IMR-90 (cell line): ENCODE measurements at regions not wholly inside any gene's neighbourhood (a gene's known extent, or its start where the extent isn't known, plus 50 kb on each side); places are given as distances from the start of the nearest gene placed in this dataset.

ENCODE experiments used
- ATAC-seq: fragments of 200-7000 bp; cut with Tn5 transposase; 2 replicates; pipeline ENCODE4 v1.9.1; 2020; ENCODE audit warnings: low read depth, mild to moderate bottlenecking, moderate library complexity
- BruUV-seq: library from RNA; stranded (reverse); fragments of 400-500 nt; replicated peaks from 2 replicates; lab custom pipeline; 2021; lab: Mats Ljungman, UMichigan
- CTCF ChIA-PET: fragments of 300-600 bp; formaldehyde crosslinking; extraction: SDS; loops from one replicate; lab custom pipeline; 2021; ENCODE audit warnings: antibody characterized with exemption; lab: Yijun Ruan, JAX
- POLR2A ChIA-PET: fragments of 300-600 bp; sonication (Branson Sonifier 250); formaldehyde crosslinking; loops from one replicate; lab custom pipeline; 2022; ENCODE audit warnings: antibody characterized with exemption; ENCODE audit not compliant: unreplicated experiment; lab: Charles Lee
- DNase-seq: peaks from one replicate; pipeline ENCODE4 v3.0.0; 2013
- H2AFZ ChIP-seq: replicated peaks from 2 replicates; pipeline ENCODE3; 2013; ENCODE audit warnings: low read length, mild to moderate bottlenecking; ENCODE audit not compliant: poor library complexity
- H2AK5ac ChIP-seq: 2 replicates; pipeline ENCODE4 v1.6.1; 2013; ENCODE audit warnings: low read depth, low read length, inconsistent platforms
- H2AK9ac ChIP-seq: replicated peaks from 2 replicates; pipeline ENCODE3; 2013; ENCODE audit warnings: mild to moderate bottlenecking, low read depth, low read length, moderate library complexity; ENCODE audit not compliant: poor library complexity
- H2BK120ac ChIP-seq: 2 replicates; pipeline ENCODE4 v1.6.1; 2013; ENCODE audit warnings: low read depth, low read length, inconsistent platforms
- H2BK15ac ChIP-seq: 3 replicates; pipeline ENCODE4 v1.6.1; 2013; ENCODE audit warnings: low read depth, low read length, inconsistent platforms
- H2BK20ac ChIP-seq: 2 replicates; pipeline ENCODE4 v1.6.1; 2013; ENCODE audit warnings: low read depth, mild to moderate bottlenecking, inconsistent platforms, low read length, moderate library complexity
- H2BK5ac ChIP-seq: 2 replicates; pipeline ENCODE4 v1.6.1; 2013; ENCODE audit warnings: mild to moderate bottlenecking, low read depth, low read length, inconsistent platforms; ENCODE audit not compliant: poor library complexity, severe bottlenecking
- H3K14ac ChIP-seq: replicated peaks from 2 replicates; pipeline ENCODE4 v1.6.1; 2013; ENCODE audit warnings: low read depth, low read length, inconsistent platforms
- H3K18ac ChIP-seq: 2 replicates; pipeline ENCODE4 v1.6.1; 2013; ENCODE audit warnings: low read depth, low read length, control low read depth
- H3K23ac ChIP-seq: 2 replicates; pipeline ENCODE4 v1.6.1; 2013; ENCODE audit warnings: low read depth, low read length, inconsistent platforms
- H3K27ac ChIP-seq: 2 replicates; pipeline ENCODE4 v1.5.1; 2013; ENCODE audit warnings: mild to moderate bottlenecking, control low read depth, low read length; ENCODE audit not compliant: insufficient read depth
- H3K27me3 ChIP-seq: 2 replicates; pipeline ENCODE4 v1.6.1; 2013; ENCODE audit warnings: low read length; ENCODE audit not compliant: control insufficient read depth, insufficient read depth
- H3K36me3 ChIP-seq: 2 replicates; pipeline ENCODE4 v1.6.1; 2013; ENCODE audit warnings: low read length, mixed read lengths; ENCODE audit not compliant: control insufficient read depth, insufficient read depth
- H3K4ac ChIP-seq: 2 replicates; pipeline ENCODE4 v1.6.1; 2013; ENCODE audit warnings: low read depth, low read length, inconsistent platforms
- H3K4me1 ChIP-seq: 2 replicates; pipeline ENCODE4 v1.6.1; 2013; ENCODE audit warnings: low read length, mixed read lengths; ENCODE audit not compliant: control insufficient read depth, insufficient read depth
- H3K4me2 ChIP-seq: 2 replicates; pipeline ENCODE4 v1.6.1; 2013; ENCODE audit warnings: low read depth, mild to moderate bottlenecking, control low read depth, low read length, moderate library complexity
- H3K4me3 ChIP-seq: 2 replicates; pipeline ENCODE4 v1.5.1; 2013; ENCODE audit warnings: low read depth, mild to moderate bottlenecking, control low read depth, low read length, moderate library complexity; ENCODE audit not compliant: insufficient read depth
- H3K56ac ChIP-seq: 2 replicates; pipeline ENCODE4 v1.6.1; 2013; ENCODE audit warnings: low read length, inconsistent platforms; ENCODE audit not compliant: insufficient read depth; ENCODE audit errors: extremely low read depth
- H3K79me1 ChIP-seq, 2 experiments: 2 replicates each; pipeline ENCODE4 v1.6.1; 2013; ENCODE audit warnings: low read length in 2 of 2, inconsistent platforms in 1 of 2, low read depth in 1 of 2
- H3K9ac ChIP-seq: 2 replicates; pipeline ENCODE4 v1.6.1; 2013; ENCODE audit warnings: low read depth, low read length, control low read depth
- H3K9me1 ChIP-seq: 2 replicates; pipeline ENCODE4 v1.6.1; 2013; ENCODE audit warnings: low read length, inconsistent platforms; ENCODE audit not compliant: insufficient read depth
- H3K9me3 ChIP-seq: 2 replicates; pipeline ENCODE4 v1.6.1; 2013; ENCODE audit warnings: low read length; ENCODE audit not compliant: control insufficient read depth, insufficient read depth
- H4K20me1 ChIP-seq: 2 replicates; pipeline ENCODE4 v1.6.1; 2013; ENCODE audit warnings: low read length, inconsistent platforms; ENCODE audit not compliant: insufficient read depth
- H4K5ac ChIP-seq: 2 replicates; pipeline ENCODE4 v1.6.1; 2013; ENCODE audit warnings: mild to moderate bottlenecking, low read depth, low read length, control low read depth
- H4K8ac ChIP-seq, 2 experiments: 2 replicates each; pipeline ENCODE4 v1.6.1; 2013; ENCODE audit warnings: low read depth in 2 of 2, low read length in 2 of 2, control low read depth in 1 of 2, inconsistent platforms in 1 of 2
- H4K91ac ChIP-seq: 2 replicates; pipeline ENCODE4 v1.6.1; 2013; ENCODE audit warnings: low read depth, low read length, inconsistent platforms; ENCODE audit not compliant: insufficient read depth
- CEBPB ChIP-seq: IDR thresholded peaks from 2 replicates; pipeline ENCODE4 v1.6.1; 2012; ENCODE audit warnings: low read depth, low read length, improper control_type of control experiment
- CTCF ChIP-seq: conservative IDR thresholded peaks from 2 replicates; pipeline ENCODE4 v1.5.1; 2012; ENCODE audit warnings: mild to moderate bottlenecking, low read depth, low read length, improper control_type of control experiment
- ELK1 ChIP-seq: fragments of 150-350 bp; IDR thresholded peaks from 2 replicates; pipeline ENCODE4 v1.6.1; 2016; ENCODE audit warnings: low read depth, mild to moderate bottlenecking, low read length, moderate library complexity, borderline replicate concordance
- FOS ChIP-seq: fragments of 150-350 bp; IDR thresholded peaks from 2 replicates; pipeline ENCODE4 v1.6.1; 2016; ENCODE audit warnings: low read depth, low read length
- MAFK ChIP-seq: IDR thresholded peaks from 2 replicates; pipeline ENCODE4 v1.6.1; 2012; ENCODE audit warnings: low read depth, low read length, improper control_type of control experiment
- NFE2L2 ChIP-seq: fragments of 150-350 bp; IDR thresholded peaks from 2 replicates; pipeline ENCODE4 v1.6.1; 2016; ENCODE audit warnings: low read depth, mild to moderate bottlenecking, low read length
- POLR2A ChIP-seq: IDR thresholded peaks from 2 replicates; pipeline ENCODE4 v1.6.1; 2012; ENCODE audit warnings: mild to moderate bottlenecking, low read depth, low read length
- RAD21 ChIP-seq: IDR thresholded peaks from 2 replicates; pipeline ENCODE4 v1.6.1; 2012; ENCODE audit warnings: low read length, improper control_type of control experiment
- RFX5 ChIP-seq: IDR thresholded peaks from 2 replicates; pipeline ENCODE4 v1.8.0; 2012; ENCODE audit warnings: low read depth, mild to moderate bottlenecking, low read length, moderate library complexity
- SMC3 ChIP-seq: fragments of 150-350 bp; IDR thresholded peaks from 2 replicates; pipeline ENCODE4 v1.6.1; 2016; ENCODE audit warnings: low read depth, mild to moderate bottlenecking, antibody characterized with exemption, low read length, moderate library complexity
- WGBS, 2 experiments: methylation state at CpG; one replicate each; pipeline versions ENCODE4 v1.1.5 to v1.1.7; 2013; ENCODE audit warnings: missing lambda C conversion rate in 2 of 2; ENCODE audit not compliant: insufficient read length in 1 of 2; ENCODE audit errors: extremely low coverage in 2 of 2; 5-methylcytosine and 5-hydroxymethylcytosine counted together
- dilution Hi-C: fragments of 300-500 bp; cut with HindIII; formaldehyde crosslinking; loops from one replicate; pipeline ENCODE4 v1.14.3; 2018; ENCODE audit warnings: low sequenced_read_pairs; ENCODE audit not compliant: unreplicated experiment
- in situ Hi-C: fragments of 300-500 bp; cut with MboI; formaldehyde crosslinking; loops from 3 replicates; pipeline ENCODE4 v1.14.3; 2019; ENCODE audit warnings: low sequenced_read_pairs, inconsistent platforms, mixed read lengths
- intact Hi-C: fragments of 100-400 bp; cut with micrococcal nuclease; formaldehyde crosslinking; loops from 2 replicates; pipeline ENCODE4 v1.10.0; 2022
- TF ChIP-seq, protein P1 (sequence below): fragments of 150-350 bp; IDR thresholded peaks from 2 replicates; pipeline ENCODE4 v1.6.1; 2017; ENCODE audit warnings: mild to moderate bottlenecking, antibody characterized with exemption, low read length, low read depth

DNA sequence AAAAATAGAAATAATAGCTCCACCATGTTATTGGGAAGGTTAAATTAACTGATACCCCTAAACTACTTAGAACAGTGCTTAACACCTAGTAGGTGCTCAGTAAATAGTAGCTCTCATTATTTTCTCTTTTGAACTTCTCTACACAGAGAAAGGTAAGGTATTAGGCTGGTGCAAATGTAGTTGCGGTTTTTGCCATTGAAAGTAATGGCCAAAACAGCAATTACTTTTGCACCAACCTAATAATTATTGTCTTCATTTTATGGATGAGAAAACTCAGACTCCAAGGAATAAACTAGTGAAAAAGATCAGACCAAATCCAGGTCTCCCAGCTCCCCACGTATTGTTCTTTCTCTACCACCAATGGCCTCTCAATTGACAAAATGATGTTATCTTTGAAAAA is 157.2 kb upstream of the TMPO start:
- Histone ChIP-seq H3K9me3 (no peaks in the 10 kb centered on the region), H3K56ac (no peak overlapping the region), H2BK120ac (no peak overlapping the region), H3K14ac (no peak overlapping the region), H3K9ac (no peak overlapping the region), H2AK5ac (no peak overlapping the region), H2AK9ac (no peak overlapping the region), H3K9me1 (no peaks in the 10 kb centered on the region), H2BK5ac (no peak overlapping the region), H4K91ac (no peak overlapping the region), H3K27me3 (peaks cover 2% of the 10 kb centered on the region; the same call in 1 of the 2 replicates), H3K27ac (no peak overlapping the region), H4K20me1 (no peaks in the 10 kb centered on the region), H2AFZ (no peak overlapping the region), H3K4me3 (no peak overlapping the region), H3K4ac (no peak overlapping the region), H3K79me1 (no peaks in the 10 kb centered on the region), H3K4me1 (no peaks in the 10 kb centered on the region), H2BK20ac (no peak overlapping the region), H4K8ac (no peak overlapping the region), H3K4me2 (no peak overlapping the region), H3K23ac (no peak overlapping the region), H3K36me3 (no peaks in the 10 kb centered on the region), H2BK15ac (no peak overlapping the region), H3K18ac (no peak overlapping the region), H4K5ac (no peak overlapping the region)
- ChIA-PET CTCF (no interaction called here), POLR2A (no interaction called here)
- no TSS peak for BruUV-seq
- ATAC-seq: no peak
- TF ChIP-seq MAFK (no peak), CTCF (no peak), FOS (no peak), RFX5 (no peak), CEBPB (no peak), RAD21 (no peak), POLR2A (no peak), ELK1 (no peak), SMC3 (no peak), NFE2L2 (no peak)
- TF ChIP-seq, protein P1, sequence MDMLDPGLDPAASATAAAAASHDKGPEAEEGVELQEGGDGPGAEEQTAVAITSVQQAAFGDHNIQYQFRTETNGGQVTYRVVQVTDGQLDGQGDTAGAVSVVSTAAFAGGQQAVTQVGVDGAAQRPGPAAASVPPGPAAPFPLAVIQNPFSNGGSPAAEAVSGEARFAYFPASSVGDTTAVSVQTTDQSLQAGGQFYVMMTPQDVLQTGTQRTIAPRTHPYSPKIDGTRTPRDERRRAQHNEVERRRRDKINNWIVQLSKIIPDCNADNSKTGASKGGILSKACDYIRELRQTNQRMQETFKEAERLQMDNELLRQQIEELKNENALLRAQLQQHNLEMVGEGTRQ: no peak
- WGBS, 2 experiments: no CpG with 5 or more reads among the region's 2 CpGs
- dilution Hi-C loops: no loop called here
- in situ Hi-C loops: no loop called here
- intact Hi-C loops: no loop called here
- DNase-seq: no peak
